Fibroblast of lung (primary cell): ENCODE measurements at regions not wholly inside any gene's neighbourhood (a gene's known extent, or its start where the extent isn't known, plus 50 kb on each side); places are given as distances from the start of the nearest gene placed in this dataset.
"Not testable (repeated sequence)": the region's sequence is repeated elsewhere in the genome, so short reads cannot be mapped to it uniquely, and the experiment has no call there.

Experiments
- DNase-seq, 2 donors: peaks; one replicate each; pipeline versions ENCODE4 v3.0.0 to v3.0.0-alpha.2; 2010; ENCODE audit warnings: low read depth in 2 of 2
- H2AFZ ChIP-seq: 2 replicates; pipeline ENCODE4 v1.5.1; 2012; ENCODE audit warnings: low read length, control low read depth, inconsistent platforms
- H3K27ac ChIP-seq: 2 replicates; pipeline ENCODE4 v1.5.1; 2011; ENCODE audit warnings: low read length, control low read depth; ENCODE audit not compliant: insufficient read depth
- H3K27me3 ChIP-seq: 2 replicates; pipeline ENCODE4 v1.5.1; 2011; ENCODE audit warnings: mild to moderate bottlenecking, low read length; ENCODE audit not compliant: control insufficient read depth, insufficient read depth
- H3K36me3 ChIP-seq: 2 replicates; pipeline ENCODE4 v1.5.1; 2011; ENCODE audit warnings: low read length; ENCODE audit not compliant: control insufficient read depth, insufficient read depth
- H3K4me1 ChIP-seq: 2 replicates; pipeline ENCODE4 v1.5.1; 2011; ENCODE audit warnings: low read length; ENCODE audit not compliant: control insufficient read depth, insufficient read depth; ENCODE audit errors: extremely low read depth
- H3K4me2 ChIP-seq: 2 replicates; pipeline ENCODE4 v1.5.1; 2011; ENCODE audit warnings: low read length, control low read depth; ENCODE audit not compliant: insufficient read depth; ENCODE audit errors: extremely low read depth
- H3K4me3 ChIP-seq, 4 experiments: fragments of 200-600 bp in 1 of 4; sonication (generic) in 1 of 4; replicated peaks in 1 of 4; 2 replicates each; pipeline ENCODE4 v1.5.1; 2011 to 2016; ENCODE audit warnings: low read length in 4 of 4, low read depth in 3 of 4, mild to moderate bottlenecking in 3 of 4, control low read depth in 2 of 4, inconsistent platforms in 1 of 4, mixed read lengths in 1 of 4; ENCODE audit not compliant: insufficient read depth in 1 of 4; ENCODE audit errors: control extremely low read depth in 1 of 4
- H3K79me2 ChIP-seq: 2 replicates; pipeline ENCODE4 v1.5.1; 2012; ENCODE audit warnings: mild to moderate bottlenecking, low read length, inconsistent platforms; ENCODE audit not compliant: control insufficient read depth, insufficient read depth
- H3K9ac ChIP-seq: 2 replicates; pipeline ENCODE4 v1.5.1; 2011; ENCODE audit warnings: mild to moderate bottlenecking, low read length, control low read depth; ENCODE audit not compliant: insufficient read depth
- H3K9me3 ChIP-seq: 2 replicates; pipeline ENCODE4 v1.5.1; 2012; ENCODE audit warnings: low read depth, low read length; ENCODE audit not compliant: control insufficient read depth, insufficient read depth
- H4K20me1 ChIP-seq: 2 replicates; pipeline ENCODE4 v1.5.1; 2011; ENCODE audit warnings: low read length; ENCODE audit not compliant: control insufficient read depth, insufficient read depth; ENCODE audit errors: extremely low read depth
- CTCF ChIP-seq, 2 donors: IDR thresholded peaks in 1 of 2; conservative IDR thresholded peaks in 1 of 2; 1 replicate in 1 of 2; 2 replicates in 1 of 2; pipeline ENCODE4 v1.5.1; 2011 to 2012; ENCODE audit warnings: low read length in 2 of 2, control low read depth in 1 of 2, inconsistent platforms in 1 of 2, low read depth in 1 of 2, mild to moderate bottlenecking in 1 of 2
- EZH2 ChIP-seq: IDR thresholded peaks from 2 replicates; pipeline ENCODE4 v1.5.1; 2012; ENCODE audit warnings: low read length, control low read depth, mild to moderate bottlenecking; ENCODE audit errors: missing control alignments

- Histone ChIP-seq H2AFZ (no peak overlapping the region), H3K79me2 (no peaks in the 10 kb centered on the region), H3K27me3 (no peaks in the 10 kb centered on the region), H3K9ac (no peak overlapping the region), H3K27ac (no peak overlapping the region), H3K9me3 (no peaks in the 10 kb centered on the region), H3K4me3 (no peak overlapping the region), H3K4me1 (no peaks in the 10 kb centered on the region), H3K36me3 (no peaks in the 10 kb centered on the region), H4K20me1 (no peaks in the 10 kb centered on the region), H3K4me2 (no peak overlapping the region)
- TF ChIP-seq CTCF (conservative IDR thresholded peaks at IDR 0.05 in 1 of 2, IDR thresholded peaks at IDR 0.05 in 1 of 2; ENCODE audit: low read depth in 1 of 2, low read length in 2 of 2) (no peak), EZH2 (no peak)
- DNase-seq = no peak
Observed at GRCh38 chr5:106435185-106435584, 1235.6 kb downstream of the EFNA5 start.

GRCh38 chr5:106430733-106431132 lies 1240.0 kb downstream of the EFNA5 start:
- H3K9me3 ChIP-seq, DNase-seq, H3K27me3 ChIP-seq, H3K9ac ChIP-seq, H3K36me3 ChIP-seq, H3K27ac ChIP-seq, H3K4me1 ChIP-seq, H3K4me3 ChIP-seq, H2AFZ ChIP-seq, H4K20me1 ChIP-seq, H3K79me2 ChIP-seq, H3K4me2 ChIP-seq: not testable (repeated sequence)

GRCh38 chr5:106423109-106423897 lies 1247.4 kb downstream of the EFNA5 start:
- no peaks in the 10 kb centered on the region for H4K20me1 ChIP-seq
- no peaks in the 10 kb centered on the region for H3K27me3 ChIP-seq
- H3K79me2 ChIP-seq = no peaks in the 10 kb centered on the region
- no peak for DNase-seq
- no peak overlapping the region for H3K4me3 ChIP-seq
- H3K9me3 ChIP-seq = no peaks in the 10 kb centered on the region
- TF ChIP-seq CTCF (conservative IDR thresholded peaks at IDR 0.05 in 1 of 2, IDR thresholded peaks at IDR 0.05 in 1 of 2; ENCODE audit: low read depth in 1 of 2, low read length in 2 of 2) = no peak
- no peak for TF ChIP-seq EZH2
- no peak overlapping the region for H2AFZ ChIP-seq
- H3K36me3 ChIP-seq = no peaks in the 10 kb centered on the region
- no peaks in the 10 kb centered on the region for H3K4me1 ChIP-seq
- no peak overlapping the region for H3K9ac ChIP-seq
- no peak overlapping the region for H3K27ac ChIP-seq
- H3K4me2 ChIP-seq = no peak overlapping the region
